Temporal lobe (tissue), 1 donor: ENCODE measurements at regions not wholly inside any gene's neighbourhood (a gene's known extent, or its start where the extent isn't known, plus 50 kb on each side); places are given as distances from the start of the nearest gene placed in this dataset. TPM values are rescaled to one million over a fixed set of nuclear protein-coding genes. Genes with fewer than 3 reads are reported as not detected.

Experiments used
- small RNA-seq: library from RNA; depleted of rRNA; stranded (forward); fragments of <200 nt; gene quantifications from one replicate; pipeline ENCODE3, GENCODE V24; 2014; ENCODE audit warnings: low replicate concordance

Small RNA genes in the stretch of these regions (small RNA-seq; reads per million reads assigned to genes)
- gene RN7SKP61 = not detected
- not detected for gene RN7SL647P
- not detected for gene RNU6-217P
